Stimulated activated CD4-positive, alpha-beta T cell treated with anti-CD3 and anti-CD28 coated beads, Interleukin-4, amount 100 ng/mL, for 24 hours (primary cell): ENCODE measurements at regions not wholly inside any gene's neighbourhood (a gene's known extent, or its start where the extent isn't known, plus 50 kb on each side); places are given as distances from the start of the nearest gene placed in this dataset.
"Not testable (repeated sequence)": the region's sequence is repeated elsewhere in the genome, so short reads cannot be mapped to it uniquely, and the experiment has no call there.

Experiments used
- DNase-seq: peaks from one replicate; pipeline ENCODE4 v3.0.0-alpha.2; 2020

DNA sequence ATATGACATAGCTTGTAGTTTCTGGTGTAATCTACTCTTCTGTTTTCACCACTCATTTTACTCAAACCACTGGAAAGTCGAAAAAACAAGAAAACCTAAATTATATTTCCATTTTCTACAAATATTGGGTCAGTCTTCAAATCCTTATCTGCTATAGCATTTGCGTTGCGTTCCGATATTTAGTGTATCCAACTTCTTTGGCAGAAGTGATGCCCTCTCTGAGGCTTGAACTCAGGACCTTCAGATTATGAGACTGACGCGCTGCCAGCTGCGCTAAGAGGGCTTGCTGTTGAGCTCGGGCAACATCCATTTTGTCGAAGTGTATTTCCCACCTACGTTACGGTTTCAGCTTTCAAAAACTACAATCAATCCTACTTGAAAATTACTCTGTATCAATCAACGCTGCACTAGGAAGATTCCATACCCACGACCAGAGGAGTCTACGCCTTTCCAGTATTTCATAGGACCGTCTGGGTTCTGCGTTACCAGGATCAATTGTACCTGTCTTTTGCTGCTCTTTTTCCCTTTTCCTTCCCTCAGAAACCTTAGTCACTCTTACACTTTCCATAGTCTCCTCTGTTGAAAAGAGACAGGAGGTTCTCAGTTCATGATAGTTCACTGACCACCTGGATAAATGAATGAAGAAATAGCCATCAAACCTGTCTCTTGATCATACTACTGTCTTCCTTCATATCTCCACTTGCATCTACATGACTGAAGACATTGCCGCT is 140.5 kb upstream of the ZNF322 start:
- not testable (repeated sequence) for DNase-seq

- DNase-seq, result not testable (repeated sequence)
These were observed 144.2 kb upstream of the ZNF322 start for GRCh38 chr6:26803762-26804161.

GRCh38 chr6:26811486-26812116 is 152.1 kb upstream of the ZNF322 start:
- DNase-seq, result not testable (repeated sequence)

- DNase-seq, result not testable (repeated sequence)
These were observed 159.2 kb upstream of the ZNF322 start for GRCh38 chr6:26818640-26819225.

- not testable (repeated sequence) for DNase-seq
These were observed 168.4 kb upstream of the ZNF322 start for GRCh38 chr6:26827965-26828364.

DNA sequence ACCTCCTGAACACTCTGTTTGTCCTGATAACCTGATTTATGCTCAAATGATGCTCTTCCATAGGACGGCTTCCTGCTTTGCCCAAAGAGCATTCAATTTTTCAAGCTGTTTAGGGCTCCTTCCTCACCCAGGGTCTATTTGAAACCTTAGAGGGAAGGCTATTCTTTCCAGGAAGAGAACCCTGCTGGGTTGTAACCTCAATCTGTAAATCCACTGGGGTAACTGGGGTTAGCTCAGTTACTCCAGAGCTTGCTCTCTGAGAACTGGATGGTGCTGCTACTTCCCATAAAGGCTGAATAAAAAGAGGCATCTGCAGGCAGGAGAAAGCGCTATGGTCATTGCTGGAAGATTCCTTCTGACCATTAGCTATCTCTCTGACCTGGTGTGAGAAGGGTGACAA is 169.9 kb upstream of the ZNF322 start:
- not testable (repeated sequence) for DNase-seq

DNA sequence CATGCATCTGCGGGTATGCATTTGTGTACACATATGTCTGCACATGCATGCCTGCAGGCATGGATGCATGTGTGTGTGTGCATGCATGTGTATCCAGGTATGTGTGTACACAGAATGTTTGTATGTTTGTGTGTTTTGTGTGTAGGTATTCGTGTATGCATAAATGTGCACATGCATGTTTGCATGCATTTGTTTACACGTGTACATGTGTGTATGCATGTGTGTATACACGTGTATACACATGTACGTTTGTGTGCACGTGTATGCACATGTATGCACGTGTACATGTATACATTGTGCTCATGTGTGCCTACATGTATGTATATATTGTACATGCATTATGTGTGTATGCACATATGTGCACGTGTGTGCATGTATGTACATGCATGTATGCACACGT is 171.4 kb upstream of the ZNF322 start:
- not testable (repeated sequence) for DNase-seq

DNA sequence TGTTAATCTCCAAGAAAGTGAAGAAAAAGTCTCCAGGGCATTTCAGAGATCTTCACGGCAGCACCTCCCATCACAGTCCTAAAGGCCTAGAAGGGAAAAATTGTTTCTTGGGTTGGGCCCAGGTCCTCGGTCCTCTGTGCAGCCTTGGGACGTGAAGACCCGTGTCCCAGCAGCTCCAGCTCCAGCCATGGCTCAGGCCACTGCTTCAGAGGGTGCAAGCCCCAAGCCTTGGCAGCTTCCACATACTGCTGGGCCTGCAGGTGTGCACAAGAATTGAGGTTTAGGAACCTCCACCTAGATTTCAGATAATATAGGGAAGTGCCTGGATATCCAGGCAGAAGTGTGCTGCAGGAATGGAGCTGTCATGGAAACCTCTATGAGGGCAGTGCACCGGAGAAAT is 176.2 kb upstream of the ZNF322 start:
- not testable (repeated sequence) for DNase-seq

GRCh38 chr6:26836657-26837056 is 177.1 kb upstream of the ZNF322 start:
- not testable (repeated sequence) for DNase-seq

GRCh38 chr6:26844823-26845222 is 185.3 kb upstream of the ZNF322 start:
- DNase-seq, result not testable (repeated sequence)

DNA sequence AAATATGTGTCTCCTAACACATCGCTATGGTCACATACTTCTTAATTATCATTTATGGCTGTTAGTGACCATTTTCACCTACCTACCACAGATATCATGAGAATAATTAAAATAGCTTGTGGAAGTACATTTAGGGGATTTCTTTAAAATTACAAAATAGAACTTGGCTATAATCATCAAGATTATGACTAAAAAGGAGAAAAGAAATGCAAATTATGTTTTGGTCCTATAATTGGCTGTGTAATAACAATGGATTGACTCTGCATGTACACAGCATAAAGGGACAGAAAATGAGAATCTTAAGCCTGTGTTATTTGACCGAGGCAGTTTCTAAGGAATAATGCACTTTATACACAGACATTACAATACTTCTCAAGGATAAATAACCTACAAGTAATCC is 197.7 kb upstream of the ZNF322 start:
- not testable (repeated sequence) for DNase-seq

DNA sequence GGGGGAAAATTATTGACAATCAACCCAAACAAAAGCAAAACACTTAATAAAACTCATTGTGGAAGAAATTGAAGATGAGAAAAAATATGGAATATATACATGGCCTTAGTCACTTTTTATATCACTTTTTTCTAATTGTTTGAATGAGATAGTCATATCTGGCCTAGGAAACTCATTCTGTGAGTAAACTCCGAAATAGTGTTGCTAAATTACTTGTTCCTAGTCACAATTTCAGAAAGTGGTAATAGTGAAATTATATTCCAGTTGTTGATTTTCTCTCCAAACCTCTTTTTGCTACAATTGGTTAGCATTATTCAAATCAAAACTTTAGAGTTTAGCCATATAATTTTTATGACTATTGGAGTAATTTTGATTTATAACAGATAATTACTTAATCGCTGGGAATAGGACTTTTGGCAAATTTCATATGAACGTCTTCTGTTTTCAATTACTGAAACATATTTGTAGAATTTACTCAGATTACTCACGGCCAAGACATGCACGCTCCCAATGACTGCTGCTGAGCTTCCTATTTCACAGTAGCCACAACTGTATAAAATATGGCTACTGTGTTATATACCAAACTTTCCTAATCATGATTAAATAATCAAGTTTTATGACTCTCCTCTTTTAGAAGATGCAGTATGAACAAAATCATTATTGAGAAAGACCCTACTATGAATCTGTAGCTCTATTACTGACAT is 199.7 kb upstream of the ZNF322 start:
- DNase-seq, result not testable (repeated sequence)

- not testable (repeated sequence) for DNase-seq
These were observed 200.2 kb upstream of the ZNF322 start for GRCh38 chr6:26859771-26860163.

DNA sequence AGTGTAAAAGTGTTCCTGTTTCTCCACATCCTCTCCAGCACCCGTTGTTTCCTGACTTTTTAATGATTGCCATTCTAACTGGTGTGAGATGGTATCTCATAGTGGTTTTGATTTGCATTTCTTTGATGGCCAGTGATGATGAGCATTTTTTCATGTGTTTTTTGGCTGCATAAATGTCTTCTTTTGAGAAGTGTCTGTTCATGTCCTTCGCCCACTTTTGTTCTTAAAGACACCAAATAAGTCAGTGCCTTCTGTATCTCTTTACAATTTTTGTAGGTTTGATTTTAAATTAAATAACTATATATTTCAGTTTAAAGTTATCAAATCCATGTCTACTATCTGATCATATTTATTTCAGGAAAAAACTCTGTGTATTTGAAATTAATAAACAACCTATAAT is 202.4 kb upstream of the ZNF322 start:
- not testable (repeated sequence) for DNase-seq

- DNase-seq, result not testable (repeated sequence)
These were observed 204.1 kb upstream of the ZNF322 start for GRCh38 chr6:26863641-26864040.

DNA sequence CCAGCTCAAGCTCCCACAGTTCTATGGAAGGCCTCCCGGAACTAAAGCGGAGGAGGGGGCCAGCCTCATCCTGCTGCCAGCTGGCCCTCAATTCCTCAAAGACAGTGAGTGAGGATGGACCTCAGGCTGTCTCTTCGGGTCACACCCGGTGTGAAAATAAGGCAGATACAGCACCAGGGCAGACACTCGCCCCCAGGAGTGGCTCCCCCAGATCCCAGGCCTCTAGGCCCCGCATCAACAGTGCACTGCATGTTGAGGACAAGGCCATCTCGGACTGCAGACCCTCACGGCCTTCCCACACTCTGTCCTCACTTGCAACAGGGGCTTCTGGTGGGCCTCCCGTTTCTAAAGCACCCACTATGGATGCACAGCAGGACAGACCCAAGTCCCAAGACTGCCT is 239.2 kb upstream of the ZNF322 start:
- not testable (repeated sequence) for DNase-seq

GRCh38 chr6:26924206-26924605 is 264.7 kb upstream of the ZNF322 start:
- DNase-seq, result not testable (repeated sequence)

DNA sequence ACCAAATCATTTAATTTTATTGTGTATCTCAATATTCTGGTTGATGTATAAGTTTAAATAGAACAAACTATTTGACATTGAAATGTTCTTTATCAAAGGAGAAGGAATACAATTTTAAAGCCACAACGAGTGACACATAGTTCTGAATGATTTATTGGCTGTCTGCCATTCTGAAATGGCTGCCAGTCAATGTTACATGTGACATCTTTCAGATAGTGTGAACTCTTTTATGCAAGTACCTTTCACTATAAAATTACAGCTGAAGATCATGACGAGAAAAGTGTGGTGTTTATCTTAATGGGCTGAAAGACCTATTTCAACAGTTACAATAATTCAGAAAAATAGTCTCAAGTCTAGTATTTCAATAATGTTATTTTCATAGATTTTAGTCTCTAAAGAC is 268.6 kb upstream of the ZNF322 start:
- not testable (repeated sequence) for DNase-seq

GRCh38 chr6:26937258-26937657 is 277.7 kb upstream of the ZNF322 start:
- not testable (repeated sequence) for DNase-seq

DNA sequence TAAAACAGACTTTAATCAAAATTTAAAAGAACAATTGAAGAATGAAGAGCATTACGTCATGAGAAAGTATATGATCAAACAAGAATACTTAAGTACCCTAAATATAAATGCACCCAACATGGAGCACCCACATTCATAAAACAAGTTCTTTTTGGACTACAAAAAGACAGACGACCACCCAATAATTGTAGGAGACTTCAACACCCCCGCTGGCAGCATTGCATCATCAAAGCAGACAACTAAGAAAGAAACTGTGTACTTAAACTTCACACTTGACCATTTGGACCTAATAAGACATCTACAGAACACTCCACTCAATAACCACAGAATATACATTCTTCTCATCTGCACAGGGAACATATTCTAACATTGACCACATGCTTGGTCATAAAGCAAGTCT is 291.7 kb upstream of the ZNF322 start:
- not testable (repeated sequence) for DNase-seq

- peak; percentile 54 for DNase-seq
These were observed 291.4 kb upstream of the PRSS16 start for GRCh38 chr6:26956078-26956600.

- DNase-seq, result peak; percentile 85
These were observed 290.8 kb upstream of the PRSS16 start for GRCh38 chr6:26956601-26957184.
